H9 (cell line): ENCODE measurements at regions not wholly inside any gene's neighbourhood (a gene's known extent, or its start where the extent isn't known, plus 50 kb on each side); places are given as distances from the start of the nearest gene placed in this dataset.

Experiments
- DNase-seq: peaks from one replicate; pipeline ENCODE4 v3.0.0-alpha.2; 2017
- H2AFZ ChIP-seq: one replicate; pipeline ENCODE4 v1.6.1; 2013; ENCODE audit warnings: mild to moderate bottlenecking, low read length, control low read depth, moderate library complexity
- H2AK5ac ChIP-seq: 2 replicates; pipeline ENCODE4 v1.6.1; 2013; ENCODE audit warnings: low read length, control low read depth, mixed read lengths; ENCODE audit not compliant: insufficient read length
- H2BK120ac ChIP-seq: one replicate; pipeline ENCODE4 v1.6.1; 2013; ENCODE audit warnings: low read depth, mild to moderate bottlenecking, low read length, control low read depth, inconsistent platforms; ENCODE audit not compliant: poor library complexity, severe bottlenecking
- H2BK12ac ChIP-seq: 2 replicates; pipeline ENCODE4 v1.6.1; 2013; ENCODE audit warnings: low read length, control low read depth, mixed read lengths, low read depth; ENCODE audit not compliant: insufficient read length
- H2BK15ac ChIP-seq: 2 replicates; pipeline ENCODE4 v1.6.1; 2013; ENCODE audit warnings: low read depth, low read length, control low read depth
- H2BK20ac ChIP-seq: one replicate; pipeline ENCODE4 v1.6.1; 2013; ENCODE audit warnings: low read depth, mild to moderate bottlenecking, low read length, control low read depth, inconsistent platforms; ENCODE audit not compliant: poor library complexity, severe bottlenecking
- H2BK5ac ChIP-seq: 2 replicates; pipeline ENCODE4 v1.6.1; 2013; ENCODE audit warnings: low read length, control low read depth, mixed read lengths; ENCODE audit not compliant: insufficient read length
- H3K14ac ChIP-seq: 2 replicates; pipeline ENCODE4 v1.6.1; 2013; ENCODE audit warnings: low read length, control low read depth; ENCODE audit not compliant: insufficient read depth
- H3K18ac ChIP-seq: 2 replicates; pipeline ENCODE4 v1.6.1; 2013; ENCODE audit warnings: low read depth, mild to moderate bottlenecking, mixed read lengths, low read length, control low read depth; ENCODE audit not compliant: insufficient read length
- H3K23ac ChIP-seq: 2 replicates; pipeline ENCODE4 v1.6.1; 2013; ENCODE audit warnings: low read length, control low read depth, mixed read lengths, low read depth; ENCODE audit not compliant: insufficient read length
- H3K23me2 ChIP-seq: 2 replicates; pipeline ENCODE4 v1.6.1; 2013; ENCODE audit warnings: low read depth, mild to moderate bottlenecking, mixed read lengths, low read length, control low read depth; ENCODE audit not compliant: insufficient read length, poor library complexity, severe bottlenecking
- H3K27ac ChIP-seq: 2 replicates; pipeline ENCODE4 v1.5.1; 2013; ENCODE audit warnings: low read length, control low read depth, mixed read lengths, low read depth; ENCODE audit not compliant: insufficient read length
- H3K27me3 ChIP-seq: 2 replicates; pipeline ENCODE4 v1.6.1; 2013; ENCODE audit warnings: low read length, control low read depth, inconsistent platforms; ENCODE audit not compliant: insufficient read depth
- H3K4ac ChIP-seq: 2 replicates; pipeline ENCODE4 v1.6.1; 2013; ENCODE audit warnings: low read depth, mild to moderate bottlenecking, control low read depth, inconsistent platforms, low read length, moderate library complexity
- H3K4me1 ChIP-seq: 2 replicates; pipeline ENCODE4 v1.6.1; 2013; ENCODE audit warnings: low read length, control low read depth, inconsistent platforms; ENCODE audit not compliant: insufficient read depth
- H3K4me2 ChIP-seq: 2 replicates; pipeline ENCODE4 v1.6.1; 2013; ENCODE audit warnings: low read length, control low read depth, mixed read lengths; ENCODE audit not compliant: insufficient read length, insufficient read depth
- H3K56ac ChIP-seq: 2 replicates; pipeline ENCODE4 v1.6.1; 2013; ENCODE audit warnings: low read depth, mild to moderate bottlenecking, mixed read lengths, low read length, control low read depth; ENCODE audit not compliant: insufficient read length
- H3K79me1 ChIP-seq: 2 replicates; pipeline ENCODE4 v1.6.1; 2013; ENCODE audit warnings: low read depth, mild to moderate bottlenecking, moderate library complexity, low read length, control low read depth, inconsistent platforms; ENCODE audit not compliant: insufficient read depth, poor library complexity, severe bottlenecking
- H3K79me2 ChIP-seq: 2 replicates; pipeline ENCODE4 v1.6.1; 2013; ENCODE audit warnings: low read length, control low read depth, inconsistent platforms; ENCODE audit not compliant: insufficient read depth
- H3K9ac ChIP-seq: 2 replicates; pipeline ENCODE4 v1.6.1; 2013; ENCODE audit warnings: low read length, control low read depth, mixed read lengths; ENCODE audit not compliant: insufficient read length; ENCODE audit errors: extremely low read depth
- H3K9me3 ChIP-seq: one replicate; pipeline ENCODE4 v1.6.1; 2013; ENCODE audit warnings: low read depth, low read length, inconsistent platforms; ENCODE audit not compliant: control insufficient read depth
- H3T11ph ChIP-seq: one replicate; pipeline ENCODE4 v1.6.1; 2013; ENCODE audit warnings: mild to moderate bottlenecking, low read length, control low read depth, inconsistent platforms
- H4K20me1 ChIP-seq: one replicate; pipeline ENCODE4 v1.6.1; 2013; ENCODE audit not compliant: control insufficient read depth, insufficient read length, insufficient read depth
- H4K5ac ChIP-seq: 2 replicates; pipeline ENCODE4 v1.6.1; 2013; ENCODE audit warnings: low read depth, mild to moderate bottlenecking, mixed read lengths, low read length, control low read depth; ENCODE audit not compliant: insufficient read length
- H4K8ac ChIP-seq: replicated peaks from 2 replicates; pipeline ENCODE4 v1.6.1; 2013; ENCODE audit warnings: low read length, control low read depth, mixed read lengths, low read depth; ENCODE audit not compliant: insufficient read length
- H4K91ac ChIP-seq: 2 replicates; pipeline ENCODE4 v1.6.1; 2013; ENCODE audit warnings: low read depth, mild to moderate bottlenecking, moderate library complexity, mixed read lengths, low read length, control low read depth; ENCODE audit not compliant: insufficient read length
- H3K27ac Mint-ChIP-seq, 3 experiments: 2 replicates in 2 of 3; 3 replicates in 1 of 3; pipeline ENCODE4 v1.8.0; 2020 to 2021; ENCODE audit warnings: mixed read lengths in 3 of 3, mild to moderate bottlenecking in 1 of 3, moderate library complexity in 1 of 3
- H3K27me3 Mint-ChIP-seq: 2 replicates; pipeline ENCODE4 v1.8.0; 2021; ENCODE audit warnings: low read depth, mild to moderate bottlenecking, moderate library complexity, mixed read lengths
- H3K36me3 Mint-ChIP-seq, 3 experiments: 2 replicates in 2 of 3; 3 replicates in 1 of 3; pipeline ENCODE4 v1.8.0; 2020 to 2021; ENCODE audit warnings: low read depth in 3 of 3, mixed read lengths in 3 of 3; ENCODE audit not compliant: insufficient read depth in 1 of 3
- H3K4me1 Mint-ChIP-seq, 2 experiments: 2 replicates each; pipeline ENCODE4 v1.8.0; 2020; ENCODE audit warnings: mixed read lengths in 2 of 2
- H3K4me3 Mint-ChIP-seq, 2 experiments: 2 replicates in 1 of 2; 3 replicates in 1 of 2; pipeline ENCODE4 v1.8.0; 2020 to 2021; ENCODE audit warnings: mild to moderate bottlenecking in 2 of 2, mixed read lengths in 2 of 2, moderate library complexity in 1 of 2
- H3K9me3 Mint-ChIP-seq, 2 experiments: 2 replicates in 1 of 2; 3 replicates in 1 of 2; pipeline ENCODE4 v1.8.0; 2020; ENCODE audit warnings: mild to moderate bottlenecking in 2 of 2, mixed read lengths in 2 of 2, moderate library complexity in 1 of 2
- CTCF ChIP-seq: fragments of 200-600 bp; sonication (generic); conservative IDR thresholded peaks from 3 replicates; pipeline ENCODE4 v1.8.0; 2021; ENCODE audit warnings: antibody characterized with exemption, mild to moderate bottlenecking
- WGBS: extraction: QIAGEN DNeasy Blood & Tissue Kit; methylation state at CpG from one replicate; pipeline ENCODE4 v1.1.7; 2013; ENCODE audit warnings: missing lambda C conversion rate, low lambda C conversion rate, mixed read lengths; ENCODE audit not compliant: insufficient read length; ENCODE audit errors: extremely low coverage; 5-methylcytosine and 5-hydroxymethylcytosine counted together

- DNase-seq: no peak
- no peaks in the 10 kb centered on the region for H3K27me3 ChIP-seq
- WGBS: no CpG with 5 or more reads among the region's 2 CpGs
- Mint-ChIP-seq H3K36me3 (no peaks in the 10 kb centered on the region), H3K27ac (no peak overlapping the region), H3K27me3 (no peaks in the 10 kb centered on the region), H3K4me3 (no peak overlapping the region), H3K9me3 (no peaks in the 10 kb centered on the region), H3K4me1 (peaks cover 7 to 9% of the 10 kb centered on the region in 2 experiments)
- H3K23ac ChIP-seq: no peak overlapping the region
- H3K14ac ChIP-seq: no peak overlapping the region
- no peak overlapping the region for H4K8ac ChIP-seq
- no peak overlapping the region for H2BK12ac ChIP-seq
- no peak for TF ChIP-seq CTCF
- H3K56ac ChIP-seq: no peak overlapping the region
- no peaks in the 10 kb centered on the region for H3K23me2 ChIP-seq
- no peak overlapping the region for H2BK15ac ChIP-seq
- H4K91ac ChIP-seq: no peak overlapping the region
- H3K79me1 ChIP-seq: no peaks in the 10 kb centered on the region
- H2BK120ac ChIP-seq: no peak overlapping the region
- H3K9ac ChIP-seq: no peak overlapping the region
- no peak overlapping the region for H3K27ac ChIP-seq
- no peaks in the 10 kb centered on the region for H3K79me2 ChIP-seq
- H3K4me1 ChIP-seq: no peaks in the 10 kb centered on the region
- H3K18ac ChIP-seq: no peak overlapping the region
- no peaks in the 10 kb centered on the region for H4K20me1 ChIP-seq
- no peak overlapping the region for H2AFZ ChIP-seq
- no peak overlapping the region for H2BK20ac ChIP-seq
- H3K4me2 ChIP-seq: no peak overlapping the region
- H3T11ph ChIP-seq: no peak overlapping the region
- H2AK5ac ChIP-seq: no peak overlapping the region
- H3K4ac ChIP-seq: no peak overlapping the region
- no peak overlapping the region for H4K5ac ChIP-seq
- H3K9me3 ChIP-seq: no peaks in the 10 kb centered on the region
- no peak overlapping the region for H2BK5ac ChIP-seq
Measured at GRCh38 chr4:176009254-176009653, 56.4 kb upstream of the WDR17 start.
